ENCODE measurements at regions not wholly inside any gene's neighbourhood (a gene's known extent, or its start where the extent isn't known, plus 50 kb on each side); places are given as distances from the start of the nearest gene placed in this dataset.

DNA sequence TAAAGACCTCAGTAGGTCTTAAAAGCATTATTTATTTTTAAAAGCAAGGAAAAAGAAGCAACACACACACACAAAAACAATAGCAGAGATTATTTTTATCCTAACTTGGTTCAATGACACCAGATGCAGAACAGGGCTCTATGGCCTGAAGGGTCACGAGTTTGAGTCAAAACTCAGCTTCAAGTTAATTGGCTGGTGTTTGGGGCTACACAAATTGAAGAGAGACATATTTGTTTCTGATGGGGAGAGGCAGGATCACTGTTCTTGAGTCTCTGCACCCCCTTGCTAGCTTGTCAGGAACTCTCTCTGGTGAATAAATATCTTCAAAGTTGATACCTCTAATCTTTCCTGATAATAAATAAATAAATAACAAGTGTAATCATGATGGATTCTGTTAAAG, 466.1 kb downstream of the PRKD1 start:
- H3K27ac ChIP-seq (replicated peaks) = no peak overlapping the region
- no peak for DNase-seq (ENCODE audit: low read depth in 1 of 2, low spot score in 1 of 2)
- TF ChIP-seq POLR2AphosphoS5 (IDR thresholded peaks at IDR 0.05; ENCODE audit: low read depth) = no peak
- no peak for TF ChIP-seq GABPA (IDR thresholded peaks at IDR 0.05; ENCODE audit: low read depth)
- TF ChIP-seq, protein P1, sequence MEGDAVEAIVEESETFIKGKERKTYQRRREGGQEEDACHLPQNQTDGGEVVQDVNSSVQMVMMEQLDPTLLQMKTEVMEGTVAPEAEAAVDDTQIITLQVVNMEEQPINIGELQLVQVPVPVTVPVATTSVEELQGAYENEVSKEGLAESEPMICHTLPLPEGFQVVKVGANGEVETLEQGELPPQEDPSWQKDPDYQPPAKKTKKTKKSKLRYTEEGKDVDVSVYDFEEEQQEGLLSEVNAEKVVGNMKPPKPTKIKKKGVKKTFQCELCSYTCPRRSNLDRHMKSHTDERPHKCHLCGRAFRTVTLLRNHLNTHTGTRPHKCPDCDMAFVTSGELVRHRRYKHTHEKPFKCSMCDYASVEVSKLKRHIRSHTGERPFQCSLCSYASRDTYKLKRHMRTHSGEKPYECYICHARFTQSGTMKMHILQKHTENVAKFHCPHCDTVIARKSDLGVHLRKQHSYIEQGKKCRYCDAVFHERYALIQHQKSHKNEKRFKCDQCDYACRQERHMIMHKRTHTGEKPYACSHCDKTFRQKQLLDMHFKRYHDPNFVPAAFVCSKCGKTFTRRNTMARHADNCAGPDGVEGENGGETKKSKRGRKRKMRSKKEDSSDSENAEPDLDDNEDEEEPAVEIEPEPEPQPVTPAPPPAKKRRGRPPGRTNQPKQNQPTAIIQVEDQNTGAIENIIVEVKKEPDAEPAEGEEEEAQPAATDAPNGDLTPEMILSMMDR (IDR thresholded peaks at IDR 0.05; ENCODE audit: insufficient read depth, low read length) = no peak
- TF ChIP-seq SPI1 (IDR thresholded peaks at IDR 0.05; ENCODE audit: borderline replicate concordance, low read depth) = no peak
- TF ChIP-seq REST (IDR thresholded peaks at IDR 0.05; ENCODE audit: insufficient replicate concordance, low read depth) = no peak
- H3K4me3 ChIP-seq (replicated peaks; ENCODE audit: insufficient read depth, low read length) = no peak overlapping the region
- no peaks in the 10 kb centered on the region for H3K27me3 ChIP-seq (ENCODE audit: insufficient read depth, poor library complexity, severe bottlenecking)

DNA sequence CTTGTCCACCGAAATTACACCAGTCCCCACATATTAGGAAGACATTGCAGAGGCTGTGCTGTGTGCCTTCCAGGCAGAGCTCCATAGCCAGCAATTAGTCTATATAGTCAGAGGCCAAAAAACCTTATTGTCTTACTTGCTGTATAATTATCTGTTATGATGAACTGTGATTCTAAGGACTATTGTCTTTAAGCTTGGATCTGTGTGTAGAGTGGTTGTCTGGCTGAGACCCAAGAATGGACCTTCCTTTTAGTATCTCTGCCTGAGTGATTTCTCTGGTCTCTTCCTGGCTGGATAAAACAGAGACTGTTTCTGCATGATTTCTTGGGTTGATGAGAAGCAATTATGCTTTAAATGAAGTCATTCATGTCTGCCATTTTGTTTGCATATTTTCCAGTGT, 465.3 kb downstream of the PRKD1 start:
- TF ChIP-seq GABPA (IDR thresholded peaks at IDR 0.05; ENCODE audit: low read depth) (no peak), SPI1 (IDR thresholded peaks at IDR 0.05; ENCODE audit: borderline replicate concordance, low read depth) (no peak), REST (IDR thresholded peaks at IDR 0.05; ENCODE audit: insufficient replicate concordance, low read depth) (no peak), POLR2AphosphoS5 (IDR thresholded peaks at IDR 0.05; ENCODE audit: low read depth) (no peak)
- TF ChIP-seq, protein P1 (IDR thresholded peaks at IDR 0.05; ENCODE audit: insufficient read depth, low read length) = no peak
- Histone ChIP-seq H3K27me3 (ENCODE audit: insufficient read depth, poor library complexity, severe bottlenecking) (no peaks in the 10 kb centered on the region), H3K27ac (replicated peaks) (no peak overlapping the region), H3K4me3 (replicated peaks; ENCODE audit: insufficient read depth, low read length) (no peak overlapping the region)
- no peak for DNase-seq (ENCODE audit: low read depth in 1 of 2, low spot score in 1 of 2)

- TF ChIP-seq POLR2AphosphoS5 (IDR thresholded peaks at IDR 0.05; ENCODE audit: low read depth) (no peak), SPI1 (IDR thresholded peaks at IDR 0.05; ENCODE audit: borderline replicate concordance, low read depth) (no peak)
- H3K27ac ChIP-seq (replicated peaks) = no peak overlapping the region
These were observed 464.9 kb downstream of the PRKD1 start for GRCh38 chr14:29462772-29463171.

GRCh38 chr14:29463727-29464395, 463.8 kb downstream of the PRKD1 start:
- no peak overlapping the region for H3K4me3 ChIP-seq (replicated peaks; ENCODE audit: insufficient read depth, low read length)
- no peak overlapping the region for H3K27ac ChIP-seq (replicated peaks)
- DNase-seq (ENCODE audit: low read depth in 1 of 2, low spot score in 1 of 2) = no peak
- TF ChIP-seq SPI1 (IDR thresholded peaks at IDR 0.05; ENCODE audit: borderline replicate concordance, low read depth) (no peak), REST (IDR thresholded peaks at IDR 0.05; ENCODE audit: insufficient replicate concordance, low read depth) (no peak), POLR2AphosphoS5 (IDR thresholded peaks at IDR 0.05; ENCODE audit: low read depth) (no peak), GABPA (IDR thresholded peaks at IDR 0.05; ENCODE audit: low read depth) (no peak)
- TF ChIP-seq, protein P1 (IDR thresholded peaks at IDR 0.05; ENCODE audit: insufficient read depth, low read length) = no peak
- no peaks in the 10 kb centered on the region for H3K27me3 ChIP-seq (ENCODE audit: insufficient read depth, poor library complexity, severe bottlenecking)

More at GRCh38 chr14:29462772-29463171, 464.9 kb downstream of the PRKD1 start:
- no peak for DNase-seq (ENCODE audit: low read depth in 1 of 2, low spot score in 1 of 2)
- Histone ChIP-seq H3K27me3 (ENCODE audit: insufficient read depth, poor library complexity, severe bottlenecking) (no peaks in the 10 kb centered on the region), H3K4me3 (replicated peaks; ENCODE audit: insufficient read depth, low read length) (no peak overlapping the region)
